OCI-LY3 (cell line): ENCODE measurements at regions not wholly inside any gene's neighbourhood (a gene's known extent, or its start where the extent isn't known, plus 50 kb on each side); places are given as distances from the start of the nearest gene placed in this dataset.

Experiments used
- H2AFZ ChIP-seq: fragments of 200-600, 300-600 bp; shearing (Covaris generic); 2 replicates; pipeline ENCODE4 v1.6.0; 2014; ENCODE audit warnings: antibody characterized with exemption, low read depth, low read length
- H3K27ac ChIP-seq: fragments of 200-600, 300-600 bp; sonication (generic); 2 replicates; pipeline ENCODE4 v1.5.1; 2014; ENCODE audit warnings: mild to moderate bottlenecking, low read length, moderate library complexity, mixed read lengths
- H3K27me3 ChIP-seq: fragments of 200-600, 300-600 bp; sonication (generic); 2 replicates; pipeline ENCODE4 v1.6.1; 2014; ENCODE audit warnings: low read depth, low read length, mixed read lengths
- H3K36me3 ChIP-seq: fragments of 200-600, 300-600 bp; sonication (generic); replicated peaks from 2 replicates; pipeline ENCODE3; 2014; ENCODE audit warnings: low read depth, low read length, mixed read lengths
- H3K4me1 ChIP-seq: fragments of 300-600, 200-600 bp; sonication (generic); 2 replicates; pipeline ENCODE4 v1.6.1; 2014; ENCODE audit warnings: low read length, mixed read lengths
- H3K4me2 ChIP-seq: fragments of 200-600, 300-600 bp; sonication (generic); 2 replicates; pipeline ENCODE4 v1.6.1; 2014; ENCODE audit warnings: low read length, mixed read lengths
- H3K4me3 ChIP-seq: fragments of 300-600, 200-600 bp; sonication (generic); 2 replicates; pipeline ENCODE4 v1.5.1; 2014; ENCODE audit warnings: antibody characterized with exemption, mild to moderate bottlenecking, low read length, moderate library complexity
- H3K79me2 ChIP-seq: fragments of 300-600, 200-600 bp; shearing (Covaris generic); 2 replicates; pipeline ENCODE4 v1.6.1; 2014; ENCODE audit warnings: mild to moderate bottlenecking, low read length, mixed read lengths
- H3K9ac ChIP-seq: fragments of 300-600, 200-600 bp; shearing (Covaris generic); 2 replicates; pipeline ENCODE4 v1.6.0; 2014; ENCODE audit warnings: mild to moderate bottlenecking, low read length, moderate library complexity
- H3K9me3 ChIP-seq: fragments of 200-600, 300-600 bp; shearing (Covaris generic); 2 replicates; pipeline ENCODE4 v1.6.1; 2014; ENCODE audit warnings: low read length, mixed read lengths; ENCODE audit not compliant: insufficient read depth
- H4K20me1 ChIP-seq: fragments of 200-600, 300-600 bp; sonication (generic); 2 replicates; pipeline ENCODE4 v1.6.1; 2016; ENCODE audit warnings: low read length, mixed read lengths; ENCODE audit not compliant: insufficient read depth
- CTCF ChIP-seq: fragments of 200-600, 300-600 bp; sonication (generic); IDR thresholded peaks from 2 replicates; pipeline ENCODE4 v1.5.1; 2014; ENCODE audit warnings: antibody characterized with exemption, low read length, low read depth
- EZH2phosphoT487 ChIP-seq: fragments of 200-600 bp; shearing (Covaris generic); IDR thresholded peaks from 2 replicates; pipeline ENCODE4 v1.6.1; 2018; ENCODE audit warnings: antibody characterized with exemption, mixed run types, low read depth

- Histone ChIP-seq H2AFZ (no peak overlapping the region), H3K79me2 (no peaks in the 10 kb centered on the region), H3K4me1 (no peaks in the 10 kb centered on the region), H3K9me3 (no peaks in the 10 kb centered on the region), H3K27ac (no peak overlapping the region), H3K4me3 (no peak overlapping the region), H3K27me3 (no peaks in the 10 kb centered on the region), H4K20me1 (no peaks in the 10 kb centered on the region), H3K9ac (no peak overlapping the region), H3K36me3 (no peaks in the 10 kb centered on the region), H3K4me2 (no peak overlapping the region)
- TF ChIP-seq CTCF (no peak), EZH2phosphoT487 (no peak)
Measured at GRCh38 chr2:208929894-208930427, 493.9 kb upstream of the MAP2 start.

- H3K4me3 ChIP-seq, result no peak overlapping the region
- no peaks in the 10 kb centered on the region for H3K9me3 ChIP-seq
- TF ChIP-seq CTCF (no peak), EZH2phosphoT487 (no peak)
- H3K36me3 ChIP-seq, result no peaks in the 10 kb centered on the region
- H3K9ac ChIP-seq, result no peak overlapping the region
- H4K20me1 ChIP-seq, result no peaks in the 10 kb centered on the region
- peaks cover 6% of the 10 kb centered on the region for H3K4me1 ChIP-seq
- no peak overlapping the region for H3K27ac ChIP-seq
- H2AFZ ChIP-seq, result no peak overlapping the region
- no peaks in the 10 kb centered on the region for H3K27me3 ChIP-seq
- no peak overlapping the region for H3K4me2 ChIP-seq
- no peaks in the 10 kb centered on the region for H3K79me2 ChIP-seq
Measured at GRCh38 chr2:208935531-208935930, 488.3 kb upstream of the MAP2 start.

GRCh38 chr2:208937521-208937920 is 486.3 kb upstream of the MAP2 start:
- TF ChIP-seq EZH2phosphoT487 (no peak), CTCF (no peak)
- Histone ChIP-seq H3K27me3 (no peaks in the 10 kb centered on the region), H3K4me3 (no peak overlapping the region), H3K4me1 (peaks cover 6% of the 10 kb centered on the region), H3K9me3 (no peaks in the 10 kb centered on the region), H2AFZ (no peak overlapping the region), H4K20me1 (no peaks in the 10 kb centered on the region), H3K36me3 (no peaks in the 10 kb centered on the region), H3K79me2 (no peaks in the 10 kb centered on the region), H3K27ac (no peak overlapping the region), H3K9ac (no peak overlapping the region), H3K4me2 (no peak overlapping the region)

- Histone ChIP-seq H3K27me3 (no peaks in the 10 kb centered on the region), H4K20me1 (no peaks in the 10 kb centered on the region), H3K9ac (no peak overlapping the region), H3K4me2 (no peak overlapping the region), H3K36me3 (no peaks in the 10 kb centered on the region), H3K9me3 (no peaks in the 10 kb centered on the region), H3K4me3 (no peak overlapping the region), H3K79me2 (no peaks in the 10 kb centered on the region), H3K4me1 (peaks cover 6% of the 10 kb centered on the region), H2AFZ (no peak overlapping the region), H3K27ac (no peak overlapping the region)
- TF ChIP-seq CTCF (no peak), EZH2phosphoT487 (no peak)
Measured at GRCh38 chr2:208939852-208940251, 484.0 kb upstream of the MAP2 start.
